ENCODE measurements at regions not wholly inside any gene's neighbourhood (a gene's known extent, or its start where the extent isn't known, plus 50 kb on each side); places are given as distances from the start of the nearest gene placed in this dataset.

- no peak overlapping the region for H2AK5ac ChIP-seq (ENCODE audit: low read depth, low read length)
- no peak for DNase-seq (ENCODE audit: low read depth in 1 of 2, low spot score in 2 of 2)
- H3K18ac ChIP-seq (ENCODE audit: extremely low read depth, low read length) = no peak overlapping the region
- H3K4me1 ChIP-seq (replicated peaks in 1 of 4; ENCODE audit: control insufficient read depth in 3 of 4, insufficient read depth in 4 of 4, low read length in 3 of 4) = no peaks in the 10 kb centered on the region
- no peak overlapping the region for H3K27ac ChIP-seq (ENCODE audit: low read depth, low read length)
- POLR2A ChIA-PET (ENCODE audit: partially characterized antibody) = no interaction called here
- H2AFZ ChIP-seq (ENCODE audit: low read length) = no peak overlapping the region
- no peak overlapping the region for H3K14ac ChIP-seq (ENCODE audit: insufficient read length)
- H3K27me3 ChIP-seq (replicated peaks in 1 of 4; ENCODE audit: control insufficient read depth in 3 of 4, extremely low read depth in 1 of 4, insufficient read depth in 3 of 4, low read length in 3 of 4) = peaks cover 0 to 1% (median 0%) of the 10 kb centered on the region in 4 experiments; a peak in 1 of 7 replicates
- no peaks in the 10 kb centered on the region for H3K23me2 ChIP-seq (ENCODE audit: low read depth, low read length)
- H3K56ac ChIP-seq (replicated peaks; ENCODE audit: insufficient read length, low read depth, low read length) = no peak overlapping the region
- CTCF ChIA-PET (ENCODE audit: partially characterized antibody) = no interaction called here
- no peak overlapping the region for H4K8ac ChIP-seq (ENCODE audit: extremely low read depth, insufficient read depth, low read length)
- no peak overlapping the region for H2BK20ac ChIP-seq (ENCODE audit: low read length)
- FAIRE-seq = no peak
- no peak overlapping the region for H3K9ac ChIP-seq (replicated peaks in 1 of 4; ENCODE audit: extremely low read depth in 1 of 4, low read depth in 3 of 4, low read length in 3 of 4)
- no peak for TF ChIP-seq RNF2 (IDR thresholded peaks at IDR 0.05; ENCODE audit: borderline replicate concordance, low read depth, low read length, missing control alignments, poor library complexity, severe bottlenecking)
- no peak for TF ChIP-seq BCL11A (IDR thresholded peaks at IDR 0.05; ENCODE audit: low read depth in 2 of 2, low read length in 2 of 2)
- no peak for TF ChIP-seq ATF3 (IDR thresholded peaks at IDR 0.05; ENCODE audit: insufficient read depth, low read depth, low read length)
- no peak for TF ChIP-seq POLR2AphosphoS5 (IDR thresholded peaks at IDR 0.05; ENCODE audit: low read depth, low read length)
- no peak for TF ChIP-seq E2F6 (IDR thresholded peaks at IDR 0.05)
- no peak for TF ChIP-seq CBX5 (IDR thresholded peaks at IDR 0.05; ENCODE audit: low read depth, low read length)
- TF ChIP-seq KDM5A (IDR thresholded peaks at IDR 0.05; ENCODE audit: low read length) = no peak
- TF ChIP-seq CHD2 (IDR thresholded peaks at IDR 0.05; ENCODE audit: low read length) = no peak
- no peak for TF ChIP-seq ASH2L (IDR thresholded peaks at IDR 0.05; ENCODE audit: low read length)
- TF ChIP-seq FOSL1 (IDR thresholded peaks at IDR 0.05; ENCODE audit: insufficient read depth, low read depth, low read length) = no peak
- no peak overlapping the region for H4K5ac ChIP-seq (ENCODE audit: insufficient read length, low read depth, low read length)
- no peaks in the 10 kb centered on the region for H3K79me2 ChIP-seq (ENCODE audit: control insufficient read depth in 1 of 2, insufficient read depth in 2 of 2, low read length in 2 of 2)
- 97% methylated on average over 3 of the region's 3 CpGs; no CpG with 5 or more reads in 1 of the 2 experiments for WGBS, 2 experiments (ENCODE audit: extremely low coverage in 1 of 2, insufficient coverage in 1 of 2, insufficient read length in 1 of 2, insufficient replicate concordance in 2 of 2, low coverage in 1 of 2, low lambda C conversion rate in 2 of 2, missing lambda C conversion rate in 1 of 2)
- H2BK120ac ChIP-seq (replicated peaks; ENCODE audit: low read depth, low read length) = no peak overlapping the region
- no peaks in the 10 kb centered on the region for H3K79me1 ChIP-seq (ENCODE audit: low read depth, low read length)
- no peak overlapping the region for H3K4ac ChIP-seq (replicated peaks; ENCODE audit: insufficient read length, low read depth, low read length)
- H3K4me2 ChIP-seq (ENCODE audit: insufficient read depth in 1 of 2, low read depth in 2 of 2, low read length in 2 of 2) = no peak overlapping the region
- H3K4me3 ChIP-seq (ENCODE audit: extremely low read depth in 1 of 4, insufficient read depth in 2 of 4, low read depth in 3 of 4, low read length in 4 of 4) = no peak overlapping the region
- H4K20me1 ChIP-seq (replicated peaks in 1 of 2; ENCODE audit: control insufficient read depth in 1 of 2, insufficient read depth in 2 of 2, low read length in 2 of 2) = no peaks in the 10 kb centered on the region
- no peaks in the 10 kb centered on the region; a peak in 1 of 4 replicates for H3K9me3 ChIP-seq (ENCODE audit: insufficient read depth in 2 of 2, low read depth in 1 of 2, low read length in 1 of 2)
- H4K91ac ChIP-seq (replicated peaks; ENCODE audit: insufficient read length, low read length) = no peak overlapping the region
- H3K36me3 ChIP-seq (ENCODE audit: control insufficient read depth in 2 of 4, insufficient read depth in 4 of 4, low read length in 3 of 4) = no peaks in the 10 kb centered on the region
- no peak overlapping the region for H2BK5ac ChIP-seq (ENCODE audit: low read depth, low read length)
- H2BK12ac ChIP-seq (ENCODE audit: low read depth, low read length) = no peak overlapping the region
- no peak overlapping the region for H2BK15ac ChIP-seq (ENCODE audit: low read length)
- H3K23ac ChIP-seq (ENCODE audit: insufficient read length) = no peak overlapping the region
These were observed 642.3 kb upstream of the BOD1L1 start for GRCh38 chr4:14269824-14270223.

All from H1 (cell line).